IMR-90 (cell line): ENCODE measurements at regions not wholly inside any gene's neighbourhood (a gene's known extent, or its start where the extent isn't known, plus 50 kb on each side); places are given as distances from the start of the nearest gene placed in this dataset.

Experiments used
- ATAC-seq: fragments of 200-7000 bp; cut with Tn5 transposase; 2 replicates; pipeline ENCODE4 v1.9.1; 2020; ENCODE audit warnings: low read depth, mild to moderate bottlenecking, moderate library complexity
- BruUV-seq: library from RNA; stranded (reverse); fragments of 400-500 nt; replicated peaks from 2 replicates; lab custom pipeline; 2021; lab: Mats Ljungman, UMichigan
- CTCF ChIA-PET: fragments of 300-600 bp; formaldehyde crosslinking; extraction: SDS; loops from one replicate; lab custom pipeline; 2021; ENCODE audit warnings: antibody characterized with exemption; lab: Yijun Ruan, JAX
- POLR2A ChIA-PET: fragments of 300-600 bp; sonication (Branson Sonifier 250); formaldehyde crosslinking; loops from one replicate; lab custom pipeline; 2022; ENCODE audit warnings: antibody characterized with exemption; ENCODE audit not compliant: unreplicated experiment; lab: Charles Lee
- DNase-seq: peaks from one replicate; pipeline ENCODE4 v3.0.0; 2013
- H2AFZ ChIP-seq: replicated peaks from 2 replicates; pipeline ENCODE3; 2013; ENCODE audit warnings: low read length, mild to moderate bottlenecking; ENCODE audit not compliant: poor library complexity
- H2AK5ac ChIP-seq: 2 replicates; pipeline ENCODE4 v1.6.1; 2013; ENCODE audit warnings: low read depth, low read length, inconsistent platforms
- H2AK9ac ChIP-seq: replicated peaks from 2 replicates; pipeline ENCODE3; 2013; ENCODE audit warnings: mild to moderate bottlenecking, low read depth, low read length, moderate library complexity; ENCODE audit not compliant: poor library complexity
- H2BK120ac ChIP-seq: 2 replicates; pipeline ENCODE4 v1.6.1; 2013; ENCODE audit warnings: low read depth, low read length, inconsistent platforms
- H2BK15ac ChIP-seq: 3 replicates; pipeline ENCODE4 v1.6.1; 2013; ENCODE audit warnings: low read depth, low read length, inconsistent platforms
- H2BK20ac ChIP-seq: 2 replicates; pipeline ENCODE4 v1.6.1; 2013; ENCODE audit warnings: low read depth, mild to moderate bottlenecking, inconsistent platforms, low read length, moderate library complexity
- H2BK5ac ChIP-seq: 2 replicates; pipeline ENCODE4 v1.6.1; 2013; ENCODE audit warnings: mild to moderate bottlenecking, low read depth, low read length, inconsistent platforms; ENCODE audit not compliant: poor library complexity, severe bottlenecking
- H3K14ac ChIP-seq: replicated peaks from 2 replicates; pipeline ENCODE4 v1.6.1; 2013; ENCODE audit warnings: low read depth, low read length, inconsistent platforms
- H3K18ac ChIP-seq: 2 replicates; pipeline ENCODE4 v1.6.1; 2013; ENCODE audit warnings: low read depth, low read length, control low read depth
- H3K23ac ChIP-seq: 2 replicates; pipeline ENCODE4 v1.6.1; 2013; ENCODE audit warnings: low read depth, low read length, inconsistent platforms
- H3K27ac ChIP-seq: 2 replicates; pipeline ENCODE4 v1.5.1; 2013; ENCODE audit warnings: mild to moderate bottlenecking, control low read depth, low read length; ENCODE audit not compliant: insufficient read depth
- H3K27me3 ChIP-seq: 2 replicates; pipeline ENCODE4 v1.6.1; 2013; ENCODE audit warnings: low read length; ENCODE audit not compliant: control insufficient read depth, insufficient read depth
- H3K36me3 ChIP-seq: 2 replicates; pipeline ENCODE4 v1.6.1; 2013; ENCODE audit warnings: low read length, mixed read lengths; ENCODE audit not compliant: control insufficient read depth, insufficient read depth
- H3K4ac ChIP-seq: 2 replicates; pipeline ENCODE4 v1.6.1; 2013; ENCODE audit warnings: low read depth, low read length, inconsistent platforms
- H3K4me1 ChIP-seq: 2 replicates; pipeline ENCODE4 v1.6.1; 2013; ENCODE audit warnings: low read length, mixed read lengths; ENCODE audit not compliant: control insufficient read depth, insufficient read depth
- H3K4me2 ChIP-seq: 2 replicates; pipeline ENCODE4 v1.6.1; 2013; ENCODE audit warnings: low read depth, mild to moderate bottlenecking, control low read depth, low read length, moderate library complexity
- H3K4me3 ChIP-seq: 2 replicates; pipeline ENCODE4 v1.5.1; 2013; ENCODE audit warnings: low read depth, mild to moderate bottlenecking, control low read depth, low read length, moderate library complexity; ENCODE audit not compliant: insufficient read depth
- H3K56ac ChIP-seq: 2 replicates; pipeline ENCODE4 v1.6.1; 2013; ENCODE audit warnings: low read length, inconsistent platforms; ENCODE audit not compliant: insufficient read depth; ENCODE audit errors: extremely low read depth
- H3K79me1 ChIP-seq, 2 experiments: 2 replicates each; pipeline ENCODE4 v1.6.1; 2013; ENCODE audit warnings: low read length in 2 of 2, inconsistent platforms in 1 of 2, low read depth in 1 of 2
- H3K9ac ChIP-seq: 2 replicates; pipeline ENCODE4 v1.6.1; 2013; ENCODE audit warnings: low read depth, low read length, control low read depth
- H3K9me1 ChIP-seq: 2 replicates; pipeline ENCODE4 v1.6.1; 2013; ENCODE audit warnings: low read length, inconsistent platforms; ENCODE audit not compliant: insufficient read depth
- H3K9me3 ChIP-seq: 2 replicates; pipeline ENCODE4 v1.6.1; 2013; ENCODE audit warnings: low read length; ENCODE audit not compliant: control insufficient read depth, insufficient read depth
- H4K20me1 ChIP-seq: 2 replicates; pipeline ENCODE4 v1.6.1; 2013; ENCODE audit warnings: low read length, inconsistent platforms; ENCODE audit not compliant: insufficient read depth
- H4K5ac ChIP-seq: 2 replicates; pipeline ENCODE4 v1.6.1; 2013; ENCODE audit warnings: mild to moderate bottlenecking, low read depth, low read length, control low read depth
- H4K8ac ChIP-seq, 2 experiments: 2 replicates each; pipeline ENCODE4 v1.6.1; 2013; ENCODE audit warnings: low read depth in 2 of 2, low read length in 2 of 2, control low read depth in 1 of 2, inconsistent platforms in 1 of 2
- H4K91ac ChIP-seq: 2 replicates; pipeline ENCODE4 v1.6.1; 2013; ENCODE audit warnings: low read depth, low read length, inconsistent platforms; ENCODE audit not compliant: insufficient read depth
- BHLHE40 ChIP-seq: fragments of 150-350 bp; IDR thresholded peaks from 2 replicates; pipeline ENCODE4 v1.6.1; 2016; ENCODE audit warnings: mild to moderate bottlenecking, low read depth, low read length
- CEBPB ChIP-seq: IDR thresholded peaks from 2 replicates; pipeline ENCODE4 v1.6.1; 2012; ENCODE audit warnings: low read depth, low read length, improper control_type of control experiment
- CHD1 ChIP-seq: IDR thresholded peaks from 2 replicates; pipeline ENCODE4 v1.6.1; 2012; ENCODE audit warnings: low read depth, low read length, improper control_type of control experiment
- FOS ChIP-seq: fragments of 150-350 bp; IDR thresholded peaks from 2 replicates; pipeline ENCODE4 v1.6.1; 2016; ENCODE audit warnings: low read depth, low read length
- MAFK ChIP-seq: IDR thresholded peaks from 2 replicates; pipeline ENCODE4 v1.6.1; 2012; ENCODE audit warnings: low read depth, low read length, improper control_type of control experiment
- MAZ ChIP-seq: IDR thresholded peaks from 2 replicates; pipeline ENCODE4 v1.6.1; 2012; ENCODE audit warnings: low read depth, mild to moderate bottlenecking, low read length, improper control_type of control experiment, moderate library complexity, borderline replicate concordance
- MXI1 ChIP-seq: IDR thresholded peaks from 2 replicates; pipeline ENCODE4 v1.6.1; 2012; ENCODE audit warnings: low read depth, mild to moderate bottlenecking, low read length, moderate library complexity, borderline replicate concordance
- NFE2L2 ChIP-seq: fragments of 150-350 bp; IDR thresholded peaks from 2 replicates; pipeline ENCODE4 v1.6.1; 2016; ENCODE audit warnings: low read depth, mild to moderate bottlenecking, low read length
- RAD21 ChIP-seq: IDR thresholded peaks from 2 replicates; pipeline ENCODE4 v1.6.1; 2012; ENCODE audit warnings: low read length, improper control_type of control experiment
- RCOR1 ChIP-seq: IDR thresholded peaks from 2 replicates; pipeline ENCODE4 v1.6.1; 2012; ENCODE audit warnings: mild to moderate bottlenecking, low read length, improper control_type of control experiment; ENCODE audit not compliant: insufficient replicate concordance
- RFX5 ChIP-seq: IDR thresholded peaks from 2 replicates; pipeline ENCODE4 v1.8.0; 2012; ENCODE audit warnings: low read depth, mild to moderate bottlenecking, low read length, moderate library complexity
- SMC3 ChIP-seq: fragments of 150-350 bp; IDR thresholded peaks from 2 replicates; pipeline ENCODE4 v1.6.1; 2016; ENCODE audit warnings: low read depth, mild to moderate bottlenecking, antibody characterized with exemption, low read length, moderate library complexity
- WGBS, 2 experiments: methylation state at CpG; one replicate each; pipeline versions ENCODE4 v1.1.5 to v1.1.7; 2013; ENCODE audit warnings: missing lambda C conversion rate in 2 of 2; ENCODE audit not compliant: insufficient read length in 1 of 2; ENCODE audit errors: extremely low coverage in 2 of 2; 5-methylcytosine and 5-hydroxymethylcytosine counted together
- dilution Hi-C: fragments of 300-500 bp; cut with HindIII; formaldehyde crosslinking; loops from one replicate; pipeline ENCODE4 v1.14.3; 2018; ENCODE audit warnings: low sequenced_read_pairs; ENCODE audit not compliant: unreplicated experiment
- in situ Hi-C: fragments of 300-500 bp; cut with MboI; formaldehyde crosslinking; loops from 3 replicates; pipeline ENCODE4 v1.14.3; 2019; ENCODE audit warnings: low sequenced_read_pairs, inconsistent platforms, mixed read lengths
- intact Hi-C: fragments of 100-400 bp; cut with micrococcal nuclease; formaldehyde crosslinking; loops from 2 replicates; pipeline ENCODE4 v1.10.0; 2022
- TF ChIP-seq, protein P1 (sequence below): fragments of 150-350 bp; IDR thresholded peaks from 2 replicates; pipeline ENCODE4 v1.6.1; 2017; ENCODE audit warnings: mild to moderate bottlenecking, antibody characterized with exemption, low read length, low read depth
- TF ChIP-seq, protein P2 (sequence below): conservative IDR thresholded peaks from 2 replicates; pipeline ENCODE4 v1.5.1; 2012; ENCODE audit warnings: mild to moderate bottlenecking, low read depth, low read length, improper control_type of control experiment

DNA sequence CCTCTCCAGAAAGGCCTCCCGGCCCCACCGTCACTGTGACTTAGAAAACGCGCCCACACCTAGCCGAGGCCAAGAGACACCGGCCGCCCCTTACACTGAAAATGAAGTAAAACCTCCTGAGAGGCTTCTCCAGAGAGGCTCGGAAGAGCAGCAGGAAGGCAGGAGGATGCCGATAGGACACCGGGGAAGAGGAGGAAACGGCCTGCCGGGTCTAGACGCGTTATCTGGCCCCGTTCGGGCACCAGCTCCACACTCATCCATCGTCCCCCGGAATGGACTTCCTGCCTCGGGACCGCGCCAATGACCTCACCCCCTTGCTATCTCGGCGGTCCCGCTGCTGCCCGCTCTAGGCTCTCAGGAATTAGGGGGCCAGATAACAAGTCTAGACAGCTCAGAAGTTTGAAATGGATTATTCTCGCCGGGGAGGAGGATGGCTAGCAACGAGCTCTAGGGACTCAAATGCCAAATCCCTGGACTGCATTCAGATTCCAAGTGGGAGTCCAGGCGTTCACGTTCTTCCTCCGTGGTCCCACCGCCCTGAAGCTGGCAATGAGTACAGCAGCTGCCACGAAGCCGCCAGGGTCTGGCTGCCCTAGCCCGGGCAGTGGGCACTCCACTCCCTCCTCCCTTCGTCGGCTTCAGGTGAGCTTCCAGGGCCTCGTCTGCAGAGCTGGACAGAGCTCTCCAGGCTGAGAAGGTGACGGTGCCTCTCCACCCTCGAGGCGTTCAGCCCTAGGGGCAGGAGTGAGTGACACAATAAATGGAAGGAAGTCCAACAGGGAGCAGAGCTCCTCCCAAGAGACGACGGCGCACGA, 350.9 kb downstream of the FOXL1 start (continued):
- TF ChIP-seq MAZ (peak; percentile 78), BHLHE40 (peak; percentile 66), RFX5 (no peak)

DNA sequence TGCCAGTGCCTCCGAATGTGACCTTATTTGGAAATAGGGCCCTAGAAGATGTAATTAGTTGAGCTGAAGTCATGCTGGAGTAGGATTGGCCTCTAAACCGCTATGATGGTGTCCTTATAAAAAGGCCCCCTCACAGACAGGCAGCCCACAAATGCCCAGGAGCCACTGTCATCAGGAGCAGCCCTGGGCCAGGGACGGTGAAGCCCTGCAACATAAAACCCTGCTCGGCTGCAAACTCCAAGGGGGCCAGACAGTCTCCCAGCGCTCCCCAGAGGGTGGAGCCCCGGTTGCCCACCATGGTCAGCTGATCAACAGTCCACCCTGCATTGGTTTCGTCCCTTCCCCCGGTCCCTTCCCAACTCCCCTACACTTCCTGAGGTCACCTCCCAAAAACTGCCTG, 351.7 kb downstream of the FOXL1 start:
- Histone ChIP-seq H4K91ac (peak overlapping the region; percentile 92), H3K4me1 (peaks cover 34% of the 10 kb centered on the region), H3K4me3 (no peak overlapping the region), H3K27me3 (no peaks in the 10 kb centered on the region), H2AK5ac (peak overlapping the region; percentile 99), H2BK5ac (peak overlapping the region; percentile 79), H2AFZ (peak overlapping the region; percentile 13), H4K20me1 (no peaks in the 10 kb centered on the region; the same call in 1 of the 2 replicates), H3K23ac (peak overlapping the region; percentile 89; the same call in 1 of the 2 replicates), H3K14ac (peak overlapping the region; percentile 96), H3K9ac (no peak overlapping the region), H2BK15ac (peak overlapping the region; percentile 71), H4K8ac (peak overlapping the region; percentile 71 to 80), H3K56ac (0 out of 2 replicates have a peak overlapping the region, but pooled peaks have one; percentile 48), H3K4ac (peak overlapping the region; percentile 98), H3K27ac (no peak overlapping the region; the same call in 1 of the 2 replicates), H2BK20ac (peak overlapping the region; percentile 98), H3K9me3 (no peaks in the 10 kb centered on the region), H2AK9ac (peak overlapping the region; percentile 96), H3K9me1 (peaks cover 34% of the 10 kb centered on the region), H3K18ac (peak overlapping the region; percentile 45), H4K5ac (peak overlapping the region; percentile 38; the same call in 1 of the 2 replicates), H3K4me2 (no peak overlapping the region), H3K79me1 (peaks cover 4 to 28% of the 10 kb centered on the region in 2 experiments; a peak in 3 of 4 replicates), H3K36me3 (no peaks in the 10 kb centered on the region), H2BK120ac (peak overlapping the region; percentile 99)
- dilution Hi-C loops (no loop called here), in situ Hi-C loops (no loop called here), intact Hi-C loops (no loop called here)
- no CpG with 5 or more reads among the region's 8 CpGs for WGBS, 2 experiments
- ATAC-seq: no peak
- no peak for DNase-seq
- CTCF ChIA-PET: no interaction called here
- POLR2A ChIA-PET: no interaction called here
- no TSS peak for BruUV-seq
- no peak for TF ChIP-seq CEBPB
- no peak for TF ChIP-seq RCOR1
- no peak for TF ChIP-seq NFE2L2
- no peak for TF ChIP-seq RAD21
- TF ChIP-seq, protein P1, sequence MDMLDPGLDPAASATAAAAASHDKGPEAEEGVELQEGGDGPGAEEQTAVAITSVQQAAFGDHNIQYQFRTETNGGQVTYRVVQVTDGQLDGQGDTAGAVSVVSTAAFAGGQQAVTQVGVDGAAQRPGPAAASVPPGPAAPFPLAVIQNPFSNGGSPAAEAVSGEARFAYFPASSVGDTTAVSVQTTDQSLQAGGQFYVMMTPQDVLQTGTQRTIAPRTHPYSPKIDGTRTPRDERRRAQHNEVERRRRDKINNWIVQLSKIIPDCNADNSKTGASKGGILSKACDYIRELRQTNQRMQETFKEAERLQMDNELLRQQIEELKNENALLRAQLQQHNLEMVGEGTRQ: no peak
- TF ChIP-seq CHD1: no peak
- no peak for TF ChIP-seq MXI1
- no peak for TF ChIP-seq FOS
- TF ChIP-seq, protein P2, sequence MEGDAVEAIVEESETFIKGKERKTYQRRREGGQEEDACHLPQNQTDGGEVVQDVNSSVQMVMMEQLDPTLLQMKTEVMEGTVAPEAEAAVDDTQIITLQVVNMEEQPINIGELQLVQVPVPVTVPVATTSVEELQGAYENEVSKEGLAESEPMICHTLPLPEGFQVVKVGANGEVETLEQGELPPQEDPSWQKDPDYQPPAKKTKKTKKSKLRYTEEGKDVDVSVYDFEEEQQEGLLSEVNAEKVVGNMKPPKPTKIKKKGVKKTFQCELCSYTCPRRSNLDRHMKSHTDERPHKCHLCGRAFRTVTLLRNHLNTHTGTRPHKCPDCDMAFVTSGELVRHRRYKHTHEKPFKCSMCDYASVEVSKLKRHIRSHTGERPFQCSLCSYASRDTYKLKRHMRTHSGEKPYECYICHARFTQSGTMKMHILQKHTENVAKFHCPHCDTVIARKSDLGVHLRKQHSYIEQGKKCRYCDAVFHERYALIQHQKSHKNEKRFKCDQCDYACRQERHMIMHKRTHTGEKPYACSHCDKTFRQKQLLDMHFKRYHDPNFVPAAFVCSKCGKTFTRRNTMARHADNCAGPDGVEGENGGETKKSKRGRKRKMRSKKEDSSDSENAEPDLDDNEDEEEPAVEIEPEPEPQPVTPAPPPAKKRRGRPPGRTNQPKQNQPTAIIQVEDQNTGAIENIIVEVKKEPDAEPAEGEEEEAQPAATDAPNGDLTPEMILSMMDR: no peak
- no peak for TF ChIP-seq SMC3
- TF ChIP-seq MAFK: no peak
- TF ChIP-seq BHLHE40: no peak
- no peak for TF ChIP-seq MAZ
